HCT116 (cell line): ENCODE measurements at regions not wholly inside any gene's neighbourhood (a gene's known extent, or its start where the extent isn't known, plus 50 kb on each side); places are given as distances from the start of the nearest gene placed in this dataset.

Experiments
- ATAC-seq: fragments of 200-7000 bp; cut with Tn5 transposase; 2 replicates; pipeline ENCODE4 v1.9.1; 2020; ENCODE audit warnings: mild to moderate bottlenecking, moderate library complexity
- BruUV-seq: library from RNA; stranded (reverse); fragments of 400-500 nt; replicated peaks from 2 replicates; lab custom pipeline; 2021; lab: Mats Ljungman, UMichigan
- CTCF ChIA-PET: fragments of 300-600 bp; sonication (Branson Sonifier 250); formaldehyde crosslinking; loops from one replicate; lab custom pipeline; 2021; ENCODE audit warnings: antibody characterized with exemption; lab: Charles Lee
- POLR2A ChIA-PET: fragments of 300-600, 350-600 bp; sonication (Branson Sonifier 250); formaldehyde crosslinking; loops from one replicate; lab custom pipeline; 2021; ENCODE audit warnings: antibody characterized with exemption; lab: Charles Lee
- RAD21 ChIA-PET, 2 experiments: fragments of 300-600 bp; sonication (Branson Sonifier 250); formaldehyde crosslinking; loops; one replicate each; lab custom pipeline; 2023; ENCODE audit warnings: low total read pairs in 2 of 2; ENCODE audit not compliant: uncharacterized antibody in 2 of 2, unreplicated experiment in 2 of 2, low non-redundant PET in 1 of 2; lab: Charles Lee
- DNase-seq: peaks from one replicate; pipeline ENCODE4 v3.0.0-alpha.2; 2010; ENCODE audit warnings: low read depth, low spot score
- H2AFZ ChIP-seq: fragments of 200-600 bp; shearing (Covaris generic), sonication (generic); 2 replicates; pipeline ENCODE4 v1.6.1; 2017; ENCODE audit warnings: low read depth, mixed run types, mixed read lengths, antibody characterized with exemption, low read length; ENCODE audit not compliant: poor library complexity, severe bottlenecking
- H3K27ac ChIP-seq: 2 replicates; pipeline ENCODE4 v1.5.1; 2012; ENCODE audit warnings: low read depth, low read length
- H3K27me3 ChIP-seq: fragments of 200-600 bp; sonication (generic); 2 replicates; pipeline ENCODE4 v1.6.1; 2016; ENCODE audit warnings: mixed run types, low read length, mixed read lengths; ENCODE audit not compliant: insufficient read depth
- H3K36me3 ChIP-seq, 2 experiments: fragments of 200-500 bp in 1 of 2; fragments of 200-600 bp in 1 of 2; sonication (Bioruptor generic) in 1 of 2; sonication (generic) in 1 of 2; 2 replicates each; pipeline versions ENCODE4 v1.5.1 to v1.6.1; 2014 to 2016; ENCODE audit warnings: low read length in 2 of 2, inconsistent platforms in 1 of 2, mixed read lengths in 1 of 2, mixed run types in 1 of 2; ENCODE audit not compliant: insufficient read depth in 2 of 2, control insufficient read depth in 1 of 2
- H3K4me1 ChIP-seq, 2 experiments: fragments of 200-600 bp in 1 of 2; sonication (generic) in 1 of 2; 2 replicates each; pipeline versions ENCODE4 v1.5.1 to v1.6.1; 2012 to 2017; ENCODE audit warnings: low read length in 2 of 2, inconsistent platforms in 1 of 2, mild to moderate bottlenecking in 1 of 2, mixed read lengths in 1 of 2, mixed run types in 1 of 2, moderate library complexity in 1 of 2; ENCODE audit not compliant: insufficient read depth in 2 of 2, control insufficient read depth in 1 of 2
- H3K4me2 ChIP-seq: fragments of 200-600 bp; sonication (generic); 2 replicates; pipeline ENCODE4 v1.6.1; 2017; ENCODE audit warnings: mixed run types, low read length, mixed read lengths
- H3K4me3 ChIP-seq, 2 experiments: fragments of 200-600 bp in 1 of 2; sonication (generic) in 1 of 2; replicated peaks in 1 of 2; 2 replicates each; pipeline ENCODE4 v1.5.1; 2011 to 2016; ENCODE audit warnings: low read length in 2 of 2, control low read depth in 1 of 2, low read depth in 1 of 2, mild to moderate bottlenecking in 1 of 2, mixed read lengths in 1 of 2, mixed run types in 1 of 2
- H3K79me2 ChIP-seq: fragments of 200-600 bp; sonication (generic); 2 replicates; pipeline ENCODE4 v1.6.1; 2017; ENCODE audit warnings: mild to moderate bottlenecking, mixed run types, low read length, moderate library complexity, mixed read lengths; ENCODE audit not compliant: insufficient read depth
- H3K9ac ChIP-seq: fragments of 200-600 bp; sonication (generic); 2 replicates; pipeline ENCODE4 v1.6.1; 2016; ENCODE audit warnings: low read length, mixed read lengths
- H3K9me2 ChIP-seq: fragments of 200-600 bp; sonication (generic), shearing (Covaris generic); 2 replicates; pipeline ENCODE4 v1.6.1; 2017; ENCODE audit warnings: mixed run types, mild to moderate bottlenecking, moderate library complexity; ENCODE audit not compliant: insufficient read depth
- H3K9me3 ChIP-seq, 2 experiments: fragments of 200-500 bp in 1 of 2; fragments of 200-600 bp in 1 of 2; sonication (Bioruptor generic) in 1 of 2; sonication (generic) in 1 of 2; 2 replicates each; pipeline ENCODE4 v1.6.1; 2014 to 2017; ENCODE audit warnings: low read length in 2 of 2, mixed read lengths in 2 of 2, inconsistent platforms in 1 of 2, low read depth in 1 of 2, mild to moderate bottlenecking in 1 of 2, mixed run types in 1 of 2, moderate library complexity in 1 of 2; ENCODE audit not compliant: control insufficient read depth in 1 of 2, insufficient read depth in 1 of 2
- H4K20me1 ChIP-seq: fragments of 200-600 bp; sonication (generic), shearing (Covaris generic); 2 replicates; pipeline ENCODE4 v1.6.1; 2017; ENCODE audit warnings: mixed run types, mild to moderate bottlenecking, moderate library complexity; ENCODE audit not compliant: insufficient read depth
- ATF3 ChIP-seq: IDR thresholded peaks from 2 replicates; pipeline ENCODE4 v1.6.1; 2012
- CBX3 ChIP-seq: IDR thresholded peaks from 2 replicates; pipeline ENCODE4 v1.6.1; 2012; ENCODE audit warnings: low read depth
- CTCF ChIP-seq, 3 experiments: fragments of 200-600 bp in 1 of 3; sonication (generic) in 1 of 3; IDR thresholded peaks in 2 of 3; conservative IDR thresholded peaks in 1 of 3; 2 replicates each; pipeline ENCODE4 v1.5.1; 2012 to 2017; ENCODE audit warnings: low read depth in 2 of 3, low read length in 2 of 3, antibody characterized with exemption in 1 of 3, borderline replicate concordance in 1 of 3, control low read depth in 1 of 3, mild to moderate bottlenecking in 1 of 3, mixed read lengths in 1 of 3, mixed run types in 1 of 3, moderate library complexity in 1 of 3; ENCODE audit not compliant: insufficient read depth in 1 of 3
- ELF1 ChIP-seq: IDR thresholded peaks from 2 replicates; pipeline ENCODE4 v1.6.1; 2012; ENCODE audit warnings: low read depth, borderline replicate concordance
- EZH2phosphoT487 ChIP-seq: fragments of 200-600 bp; IDR thresholded peaks from 2 replicates; pipeline ENCODE4 v1.6.1; 2018; ENCODE audit warnings: antibody characterized with exemption, borderline replicate concordance
- JUND ChIP-seq: IDR thresholded peaks from 2 replicates; pipeline ENCODE4 v1.6.1; 2012
- RAD21 ChIP-seq: IDR thresholded peaks from 2 replicates; pipeline ENCODE4 v1.6.1; 2012; ENCODE audit warnings: low read depth, mild to moderate bottlenecking
- REST ChIP-seq: IDR thresholded peaks from 2 replicates; pipeline ENCODE4 v1.6.1; 2012; ENCODE audit warnings: low read depth
- SIN3A ChIP-seq: IDR thresholded peaks from 2 replicates; pipeline ENCODE4 v1.6.1; 2012; ENCODE audit warnings: low read depth
- SP1 ChIP-seq: IDR thresholded peaks from 2 replicates; pipeline ENCODE4 v1.6.1; 2012; ENCODE audit warnings: low read depth
- YY1 ChIP-seq: IDR thresholded peaks from 2 replicates; pipeline ENCODE4 v1.6.1; 2011; ENCODE audit warnings: low read length, low read depth, moderate library complexity, mild to moderate bottlenecking; ENCODE audit not compliant: insufficient replicate concordance; ENCODE audit errors: extremely low read depth
- ZFX ChIP-seq: fragments of 450-650 bp; IDR thresholded peaks from 2 replicates; pipeline ENCODE4 v1.6.1; 2017
- intact Hi-C: fragments of 100-400 bp; cut with micrococcal nuclease; formaldehyde crosslinking; loops from 2 replicates; pipeline ENCODE4 v1.10.0; 2022

- no peaks in the 10 kb centered on the region for H3K9me2 ChIP-seq
- ATAC-seq (no peak), DNase-seq (no peak)
- H2AFZ ChIP-seq, result no peak overlapping the region
- no peak overlapping the region for H3K4me3 ChIP-seq
- CTCF ChIA-PET, result no interaction called here
- H3K79me2 ChIP-seq, result no peaks in the 10 kb centered on the region
- no peaks in the 10 kb centered on the region for H3K4me1 ChIP-seq
- no peak overlapping the region for H3K9ac ChIP-seq
- no TSS peak for BruUV-seq
- H3K27me3 ChIP-seq, result no peaks in the 10 kb centered on the region
- no peaks in the 10 kb centered on the region for H3K9me3 ChIP-seq
- no peaks in the 10 kb centered on the region for H4K20me1 ChIP-seq
- POLR2A ChIA-PET, result no interaction called here
- no peak overlapping the region for H3K4me2 ChIP-seq
- TF ChIP-seq REST (no peak), JUND (no peak), CBX3 (no peak), ELF1 (no peak), RAD21 (no peak), YY1 (no peak), SIN3A (no peak), ATF3 (no peak), CTCF (IDR thresholded peaks at IDR 0.05 in 2 of 3, conservative IDR thresholded peaks at IDR 0.05 in 1 of 3; ENCODE audit: borderline replicate concordance in 1 of 3, insufficient read depth in 1 of 3, low read depth in 2 of 3, low read length in 2 of 3) (no peak), SP1 (no peak), EZH2phosphoT487 (no peak), ZFX (no peak)
- intact Hi-C loops, result no loop called here
- RAD21 ChIA-PET, result no interaction called here
- no peak overlapping the region for H3K27ac ChIP-seq
- no peaks in the 10 kb centered on the region for H3K36me3 ChIP-seq
These were observed 142.5 kb upstream of the LMNTD1 start for GRCh38 chr12:25695574-25695973.
